DND-41 (cell line): ENCODE measurements at regions not wholly inside any gene's neighbourhood (a gene's known extent, or its start where the extent isn't known, plus 50 kb on each side); places are given as distances from the start of the nearest gene placed in this dataset.

Source experiments
- ATAC-seq: fragments of 200-7000 bp; cut with Tn5 transposase; 3 replicates; pipeline ENCODE4 v1.9.1; 2021; ENCODE audit warnings: low read depth; ENCODE audit not compliant: insufficient read depth
- DNase-seq: peaks from one replicate; pipeline ENCODE4 v3.0.0-alpha.2; 2020
- H2AFZ ChIP-seq: 2 replicates; pipeline ENCODE4 v1.6.0; 2012; ENCODE audit warnings: low read depth, low read length
- H3K27ac ChIP-seq: 2 replicates; pipeline ENCODE4 v1.5.1; 2012; ENCODE audit warnings: low read length, inconsistent platforms
- H3K27me3 ChIP-seq: fragments of 200-600 bp; sonication (generic); 2 replicates; pipeline ENCODE4 v1.6.0; 2012; ENCODE audit warnings: low read length, mild to moderate bottlenecking, inconsistent platforms; ENCODE audit not compliant: insufficient read depth, poor library complexity
- H3K36me3 ChIP-seq: 2 replicates; pipeline ENCODE4 v1.5.1; 2012; ENCODE audit warnings: low read length, inconsistent platforms; ENCODE audit not compliant: insufficient read depth
- H3K4me1 ChIP-seq: 2 replicates; pipeline ENCODE4 v1.5.1; 2012; ENCODE audit warnings: mild to moderate bottlenecking, low read length; ENCODE audit not compliant: insufficient read depth
- H3K4me2 ChIP-seq: 2 replicates; pipeline ENCODE4 v1.6.0; 2012; ENCODE audit warnings: mild to moderate bottlenecking, moderate library complexity, low read length, inconsistent platforms; ENCODE audit not compliant: insufficient read depth
- H3K4me3 ChIP-seq, 2 experiments: fragments of 200-600 bp in 1 of 2; shearing (Covaris generic) in 1 of 2; 2 replicates each; pipeline ENCODE4 v1.5.1; 2012 to 2016; ENCODE audit warnings: inconsistent platforms in 2 of 2, low read length in 2 of 2, mild to moderate bottlenecking in 2 of 2, low read depth in 1 of 2, moderate library complexity in 1 of 2
- H3K79me2 ChIP-seq: 2 replicates; pipeline ENCODE4 v1.6.0; 2012; ENCODE audit warnings: low read length, inconsistent platforms; ENCODE audit not compliant: insufficient read depth
- H3K9ac ChIP-seq: 2 replicates; pipeline ENCODE4 v1.6.0; 2012; ENCODE audit warnings: low read depth, mild to moderate bottlenecking, inconsistent platforms, low read length, moderate library complexity
- H3K9me3 ChIP-seq: 2 replicates; pipeline ENCODE4 v1.5.1; 2012; ENCODE audit warnings: low read length, moderate library complexity, mild to moderate bottlenecking, inconsistent platforms; ENCODE audit not compliant: insufficient read depth, severe bottlenecking
- H4K20me1 ChIP-seq: 2 replicates; pipeline ENCODE4 v1.6.0; 2012; ENCODE audit warnings: low read length; ENCODE audit not compliant: insufficient read depth
- CTCF ChIP-seq: IDR thresholded peaks from 2 replicates; pipeline ENCODE4 v1.5.1; 2012; ENCODE audit warnings: borderline replicate concordance, low read length, moderate library complexity, mild to moderate bottlenecking; ENCODE audit not compliant: poor library complexity, severe bottlenecking; ENCODE audit errors: extremely low read depth
- EZH2 ChIP-seq: IDR thresholded peaks from 3 replicates; pipeline ENCODE4 v1.6.1; 2012; ENCODE audit warnings: borderline replicate concordance, low read depth, mild to moderate bottlenecking, moderate library complexity, low read length, inconsistent platforms; ENCODE audit not compliant: severe bottlenecking

DNA sequence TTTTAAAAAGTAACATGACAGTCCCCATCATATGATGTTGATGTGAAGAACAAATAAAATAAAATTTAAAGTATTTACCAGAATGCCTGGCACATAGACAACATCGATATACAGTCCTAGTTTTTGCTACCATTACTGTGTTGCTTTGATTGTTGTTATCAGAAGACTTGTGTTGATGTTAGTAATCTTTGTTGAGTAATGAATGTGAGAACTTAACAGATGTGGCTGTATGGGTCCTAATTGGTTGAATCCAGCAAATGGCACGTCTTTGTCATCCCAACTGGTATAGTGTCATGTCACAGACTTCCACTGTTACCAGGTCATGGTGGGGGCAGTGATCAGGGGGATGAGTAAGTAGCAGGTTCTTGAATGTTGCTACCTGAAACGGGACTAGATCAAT is 1151.4 kb upstream of the CDH8 start:
- H3K27ac ChIP-seq, result no peak overlapping the region
- DNase-seq (no peak), ATAC-seq (no peak)
- no peaks in the 10 kb centered on the region for H3K27me3 ChIP-seq
- H3K4me1 ChIP-seq, result no peaks in the 10 kb centered on the region
- no peak overlapping the region for H3K4me3 ChIP-seq
- no peak overlapping the region for H2AFZ ChIP-seq
- no peaks in the 10 kb centered on the region for H4K20me1 ChIP-seq
- no peaks in the 10 kb centered on the region for H3K36me3 ChIP-seq
- H3K9me3 ChIP-seq, result no peaks in the 10 kb centered on the region
- H3K9ac ChIP-seq, result no peak overlapping the region
- H3K4me2 ChIP-seq, result no peak overlapping the region
- no peaks in the 10 kb centered on the region for H3K79me2 ChIP-seq
- TF ChIP-seq EZH2 (no peak), CTCF (no peak)

DNA sequence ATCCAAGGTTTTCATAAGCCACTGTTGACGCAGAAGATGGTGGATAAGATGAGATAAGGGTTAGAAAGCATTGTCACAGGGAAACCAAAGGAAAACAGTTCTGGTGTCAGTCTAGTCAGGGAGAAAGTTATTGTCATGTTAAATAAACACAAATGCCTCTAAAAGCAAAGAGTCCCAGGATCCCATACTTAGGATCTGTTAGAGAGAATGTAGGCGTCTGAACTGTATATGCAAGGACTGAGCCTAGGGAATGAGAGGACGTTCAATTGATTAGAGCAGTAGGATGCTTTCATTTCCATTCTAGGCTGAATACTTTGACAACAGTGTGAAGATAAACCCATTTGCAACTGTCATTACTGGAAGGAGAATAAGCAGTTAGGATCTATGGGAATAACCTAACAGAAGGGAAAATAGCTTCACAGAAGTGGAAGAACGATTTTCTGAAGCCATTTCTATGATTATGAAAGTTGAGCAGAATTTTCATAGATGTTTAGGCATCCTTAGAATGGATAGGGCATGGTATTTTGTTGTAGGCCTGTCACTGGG is 1149.1 kb upstream of the CDH8 start:
- no peak for TF ChIP-seq EZH2
- TF ChIP-seq CTCF, result no peak
- Histone ChIP-seq H3K4me2 (no peak overlapping the region), H4K20me1 (no peaks in the 10 kb centered on the region), H3K4me3 (no peak overlapping the region), H3K9ac (no peak overlapping the region), H3K27me3 (no peaks in the 10 kb centered on the region), H3K36me3 (no peaks in the 10 kb centered on the region), H3K9me3 (no peaks in the 10 kb centered on the region), H2AFZ (no peak overlapping the region), H3K4me1 (no peaks in the 10 kb centered on the region), H3K27ac (no peak overlapping the region), H3K79me2 (no peaks in the 10 kb centered on the region)
- no peak for ATAC-seq
- no peak for DNase-seq

GRCh38 chr16:63183743-63184142 is 1147.5 kb upstream of the CDH8 start:
- Histone ChIP-seq H3K4me2 (no peak overlapping the region), H3K27me3 (no peaks in the 10 kb centered on the region), H4K20me1 (no peaks in the 10 kb centered on the region), H3K4me3 (no peak overlapping the region), H3K79me2 (no peaks in the 10 kb centered on the region), H3K4me1 (no peaks in the 10 kb centered on the region), H3K36me3 (no peaks in the 10 kb centered on the region), H3K9me3 (no peaks in the 10 kb centered on the region), H2AFZ (no peak overlapping the region), H3K27ac (no peak overlapping the region), H3K9ac (no peak overlapping the region)
- no peak for TF ChIP-seq CTCF
- TF ChIP-seq EZH2, result no peak
- ATAC-seq (no peak), DNase-seq (no peak)

GRCh38 chr16:63175313-63175712 is 1139.1 kb upstream of the CDH8 start:
- Histone ChIP-seq H3K9me3 (no peaks in the 10 kb centered on the region), H3K79me2 (no peaks in the 10 kb centered on the region), H3K9ac (no peak overlapping the region), H4K20me1 (no peaks in the 10 kb centered on the region), H2AFZ (no peak overlapping the region), H3K4me2 (no peak overlapping the region), H3K4me1 (no peaks in the 10 kb centered on the region), H3K27ac (no peak overlapping the region), H3K4me3 (no peak overlapping the region), H3K27me3 (no peaks in the 10 kb centered on the region), H3K36me3 (no peaks in the 10 kb centered on the region)
- no peak for TF ChIP-seq CTCF
- no peak for TF ChIP-seq EZH2
- no peak for ATAC-seq
- DNase-seq, result no peak
